GM10248 (cell line): ENCODE measurements at regions not wholly inside any gene's neighbourhood (a gene's known extent, or its start where the extent isn't known, plus 50 kb on each side); places are given as distances from the start of the nearest gene placed in this dataset.

Experiments
- CTCF ChIA-PET: fragments of 300-600 bp; sonication (Branson Sonifier 250); formaldehyde crosslinking; extraction: SDS; loops from one replicate; lab custom pipeline; 2021; ENCODE audit warnings: antibody characterized with exemption; lab: Yijun Ruan, JAX
- POLR2A ChIA-PET: fragments of 350-650 bp; sonication (Branson Sonifier 250); formaldehyde crosslinking; extraction: SDS; loops from one replicate; lab custom pipeline; 2020; ENCODE audit warnings: antibody characterized with exemption; lab: Yijun Ruan, JAX
- DNase-seq: peaks from one replicate; pipeline ENCODE4 v3.0.0; 2012; ENCODE audit errors: extremely low spot score
- CTCF ChIP-seq: IDR thresholded peaks from 2 replicates; pipeline ENCODE4 v1.5.1; 2012; ENCODE audit warnings: mild to moderate bottlenecking, low read depth; ENCODE audit errors: extremely low read depth, missing control alignments, control extremely low read depth

- DNase-seq: no peak
- ChIA-PET POLR2A (no interaction called here), CTCF (no interaction called here)
- TF ChIP-seq CTCF: no peak
Observed at GRCh38 chr4:56191534-56191933, 195.8 kb downstream of the AASDH start.

DNA sequence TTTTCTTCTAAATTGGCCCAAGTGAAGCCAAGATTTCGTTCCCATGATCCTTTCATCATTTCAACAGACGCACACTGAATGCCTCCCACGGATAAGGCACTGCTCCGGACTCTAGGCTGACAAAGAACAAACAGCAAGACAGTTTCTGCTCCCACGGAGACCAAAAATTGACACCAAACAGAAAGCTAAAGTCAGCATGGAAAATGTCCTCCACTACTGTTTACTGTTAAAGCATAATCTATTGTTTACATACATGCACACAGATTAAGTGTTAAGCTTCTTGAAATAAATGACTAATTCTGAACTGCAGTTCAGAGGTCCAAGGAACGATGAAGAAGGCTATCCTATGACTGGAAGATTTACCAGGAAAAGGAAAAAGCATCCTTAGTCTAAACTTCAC, 199.6 kb downstream of the AASDH start:
- ChIA-PET CTCF (interaction anchor here (1.5 kb wide), 1 partner anchor 10 kb away, joined by 3 read pairs; no protein-coding TSS in a partner anchor), POLR2A (no interaction called here)
- TF ChIP-seq CTCF: no peak
- no peak for DNase-seq

- POLR2A ChIA-PET: no interaction called here
Observed at GRCh38 chr4:56186808-56187523, 200.3 kb downstream of the AASDH start.

DNA sequence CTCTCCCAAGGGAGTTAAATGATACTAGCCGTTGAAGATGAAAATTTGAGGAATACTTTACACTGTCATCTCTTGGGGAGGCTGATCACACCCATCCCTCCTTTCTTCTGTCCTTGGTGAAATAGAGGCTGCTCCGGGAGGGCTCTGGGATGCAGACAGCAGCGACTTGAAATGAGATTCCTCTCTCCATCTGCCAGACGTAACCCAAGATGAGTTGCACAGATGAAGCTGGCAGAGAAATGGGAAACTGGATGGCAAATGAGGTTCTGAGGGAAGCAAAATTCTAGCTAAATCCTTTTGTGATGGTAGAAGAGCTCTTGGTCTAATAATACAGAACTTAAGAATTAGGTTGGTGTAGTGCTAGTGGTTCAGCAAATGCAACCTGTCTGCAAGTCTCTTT, 201.4 kb downstream of the AASDH start:
- DNase-seq: no peak
- ChIA-PET POLR2A (no interaction called here), CTCF (no interaction called here)
- no peak for TF ChIP-seq CTCF

More at GRCh38 chr4:56186808-56187523, 200.3 kb downstream of the AASDH start:
- no peak for TF ChIP-seq CTCF
- CTCF ChIA-PET: interaction anchor here (1.5 kb wide), 1 partner anchor 9 kb away, joined by 3 read pairs; no protein-coding TSS in a partner anchor
- no peak for DNase-seq

DNA sequence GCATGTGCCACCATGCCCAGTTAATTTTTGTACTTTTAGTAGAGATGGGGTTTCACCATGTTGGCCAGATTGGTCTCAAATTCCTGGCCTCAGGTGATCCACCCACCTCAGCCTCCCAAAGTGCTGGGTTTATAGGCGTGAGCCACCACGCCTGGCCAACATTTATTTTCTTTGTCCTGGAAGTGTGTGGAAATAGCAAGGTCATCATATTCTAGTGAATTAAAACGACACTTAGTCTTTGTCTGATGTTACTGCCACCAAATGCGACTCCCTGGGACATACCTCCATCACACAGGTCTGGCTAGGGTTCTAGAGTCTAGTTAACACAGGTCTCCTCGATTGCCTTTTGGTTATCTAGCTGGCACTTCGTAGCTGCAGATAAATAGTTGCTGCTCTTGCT, 203.1 kb downstream of the AASDH start:
- no peak for TF ChIP-seq CTCF
- ChIA-PET POLR2A (no interaction called here), CTCF (no interaction called here)
- DNase-seq: no peak

DNA sequence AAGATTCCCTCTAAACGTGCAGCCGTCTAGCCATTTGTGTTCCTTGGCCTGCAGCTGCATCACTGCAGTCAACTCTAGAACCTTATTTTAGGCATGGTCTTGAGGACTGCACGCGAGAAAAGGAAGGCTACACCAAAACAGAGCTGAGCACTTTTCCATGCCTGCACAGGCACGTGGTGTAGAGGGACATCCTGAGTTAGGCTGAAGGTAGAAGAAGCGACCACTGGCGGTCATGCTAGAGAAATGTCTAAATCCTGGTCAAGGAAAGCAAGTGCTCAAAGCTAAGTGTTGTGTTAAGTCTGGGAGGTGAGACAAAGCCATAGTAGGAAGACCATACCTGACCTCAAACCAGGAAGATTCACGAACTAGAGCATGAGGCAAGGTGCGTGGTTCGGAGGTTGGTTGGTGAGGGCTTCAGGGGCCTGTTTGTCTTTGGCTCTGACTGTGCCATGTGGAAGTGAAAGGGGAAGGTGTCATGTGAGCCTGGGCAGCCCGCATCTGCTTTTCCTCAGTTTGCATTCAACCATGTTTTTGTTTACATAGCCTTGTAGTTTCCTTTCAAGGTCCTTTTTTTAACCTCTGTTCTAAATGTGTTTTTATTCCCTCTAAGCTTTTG, 203.8 kb downstream of the AASDH start:
- ChIA-PET CTCF (no interaction called here), POLR2A (no interaction called here)
- peak; percentile 13 for DNase-seq
- no peak for TF ChIP-seq CTCF
